ENCODE measurements at regions not wholly inside any gene's neighbourhood (a gene's known extent, or its start where the extent isn't known, plus 50 kb on each side); places are given as distances from the start of the nearest gene placed in this dataset.

- intact Hi-C loops (cut with DNase I): no loop called here
- 64 to 66% methylated on average over 4 of the region's 4 CpGs for WGBS, 2 donors
- H3K27me3 ChIP-seq: no peaks in the 10 kb centered on the region
- H3K27ac ChIP-seq: no peak overlapping the region
- no peaks in the 10 kb centered on the region for H3K36me3 ChIP-seq
- H3K4me1 ChIP-seq: no peaks in the 10 kb centered on the region
- no peak overlapping the region for H3K4me3 ChIP-seq
- DNase-seq: no peak
- no peak for TF ChIP-seq POLR2A (IDR thresholded peaks at IDR 0.05)
- TF ChIP-seq CTCF (IDR thresholded peaks at IDR 0.05): no peak
- peaks cover 0 to 11% (median 7%) of the 10 kb centered on the region in 3 donors for H3K9me3 ChIP-seq
These were observed 206.9 kb upstream of the FGGY start for GRCh38 chr1:59089922-59090457.

- Histone ChIP-seq H3K36me3 (no peaks in the 10 kb centered on the region), H3K27ac (no peak overlapping the region), H3K27me3 (no peaks in the 10 kb centered on the region), H3K4me1 (no peaks in the 10 kb centered on the region), H3K4me3 (no peak overlapping the region), H3K9me3 (peaks cover 0 to 11% (median 7%) of the 10 kb centered on the region in 3 donors)
- intact Hi-C loops (cut with DNase I): no loop called here
- no peak for DNase-seq
- no peak for TF ChIP-seq CTCF (IDR thresholded peaks at IDR 0.05)
- TF ChIP-seq POLR2A (IDR thresholded peaks at IDR 0.05): no peak
- 69 to 87% methylated on average over 3 of the region's 3 CpGs for WGBS, 2 donors
These were observed 204.8 kb upstream of the FGGY start for GRCh38 chr1:59092126-59092525.

- intact Hi-C loops (cut with DNase I): no loop called here
- H3K4me3 ChIP-seq: no peak overlapping the region
- no peaks in the 10 kb centered on the region for H3K4me1 ChIP-seq
- peaks cover 0 to 9% (median 5%) of the 10 kb centered on the region in 3 donors for H3K9me3 ChIP-seq
- DNase-seq: no peak
- H3K36me3 ChIP-seq: no peaks in the 10 kb centered on the region
- WGBS, 2 donors: 62 to 76% methylated on average over 4 of the region's 4 CpGs
- no peak for TF ChIP-seq POLR2A (IDR thresholded peaks at IDR 0.05)
- TF ChIP-seq CTCF (IDR thresholded peaks at IDR 0.05): no peak
- no peak overlapping the region for H3K27ac ChIP-seq
- H3K27me3 ChIP-seq: no peaks in the 10 kb centered on the region
These were observed 202.9 kb upstream of the FGGY start for GRCh38 chr1:59094001-59094400.

- no peaks in the 10 kb centered on the region for H3K27me3 ChIP-seq
- no peaks in the 10 kb centered on the region for H3K36me3 ChIP-seq
- DNase-seq: no peak
- no peak for TF ChIP-seq CTCF (IDR thresholded peaks at IDR 0.05)
- TF ChIP-seq POLR2A (IDR thresholded peaks at IDR 0.05): no peak
- 87% methylated on average over 8 of the region's 8 CpGs for WGBS, 2 donors
- H3K4me3 ChIP-seq: no peak overlapping the region
- intact Hi-C loops (cut with DNase I): no loop called here
- H3K4me1 ChIP-seq: no peaks in the 10 kb centered on the region
- H3K9me3 ChIP-seq: peaks cover 0 to 2% (median 0%) of the 10 kb centered on the region in 3 donors
- no peak overlapping the region for H3K27ac ChIP-seq
These were observed 200.4 kb upstream of the FGGY start for GRCh38 chr1:59096501-59096900.

GRCh38 chr1:59098655-59099054 lies 198.2 kb upstream of the FGGY start:
- intact Hi-C loops (cut with DNase I): no loop called here
- no peaks in the 10 kb centered on the region for H3K36me3 ChIP-seq
- no peak for DNase-seq
- H3K27me3 ChIP-seq: no peaks in the 10 kb centered on the region
- H3K4me1 ChIP-seq: no peaks in the 10 kb centered on the region
- peaks cover 0 to 6% (median 0%) of the 10 kb centered on the region in 3 donors for H3K9me3 ChIP-seq
- TF ChIP-seq CTCF (IDR thresholded peaks at IDR 0.05) (no peak), POLR2A (IDR thresholded peaks at IDR 0.05) (no peak)
- H3K27ac ChIP-seq: no peak overlapping the region
- 62 to 64% methylated on average over 2 of the region's 2 CpGs for WGBS, 2 donors
- H3K4me3 ChIP-seq: no peak overlapping the region
